ENCODE measurements at regions not wholly inside any gene's neighbourhood (a gene's known extent, or its start where the extent isn't known, plus 50 kb on each side); places are given as distances from the start of the nearest gene placed in this dataset.
"Not testable (repeated sequence)": the region's sequence is repeated elsewhere in the genome, so short reads cannot be mapped to it uniquely, and the experiment has no call there.

GRCh38 chr4:131762234-131762633, 1386.9 kb upstream of the PCDH10 start:
- not testable (repeated sequence) for DNase-seq (ENCODE audit: low read depth)

- no peak for DNase-seq (ENCODE audit: low read depth)
Measured at GRCh38 chr4:131764730-131765129, 1384.4 kb upstream of the PCDH10 start.

GRCh38 chr4:131774382-131774781, 1374.7 kb upstream of the PCDH10 start:
- peak; percentile 93 for DNase-seq (ENCODE audit: low read depth)

- DNase-seq (ENCODE audit: low read depth), result not testable (repeated sequence)
Measured at GRCh38 chr4:131810565-131810964, 1338.5 kb upstream of the PCDH10 start.

Data from ELR (cell line).